ENCODE measurements at regions not wholly inside any gene's neighbourhood (a gene's known extent, or its start where the extent isn't known, plus 50 kb on each side); places are given as distances from the start of the nearest gene placed in this dataset.

DNA sequence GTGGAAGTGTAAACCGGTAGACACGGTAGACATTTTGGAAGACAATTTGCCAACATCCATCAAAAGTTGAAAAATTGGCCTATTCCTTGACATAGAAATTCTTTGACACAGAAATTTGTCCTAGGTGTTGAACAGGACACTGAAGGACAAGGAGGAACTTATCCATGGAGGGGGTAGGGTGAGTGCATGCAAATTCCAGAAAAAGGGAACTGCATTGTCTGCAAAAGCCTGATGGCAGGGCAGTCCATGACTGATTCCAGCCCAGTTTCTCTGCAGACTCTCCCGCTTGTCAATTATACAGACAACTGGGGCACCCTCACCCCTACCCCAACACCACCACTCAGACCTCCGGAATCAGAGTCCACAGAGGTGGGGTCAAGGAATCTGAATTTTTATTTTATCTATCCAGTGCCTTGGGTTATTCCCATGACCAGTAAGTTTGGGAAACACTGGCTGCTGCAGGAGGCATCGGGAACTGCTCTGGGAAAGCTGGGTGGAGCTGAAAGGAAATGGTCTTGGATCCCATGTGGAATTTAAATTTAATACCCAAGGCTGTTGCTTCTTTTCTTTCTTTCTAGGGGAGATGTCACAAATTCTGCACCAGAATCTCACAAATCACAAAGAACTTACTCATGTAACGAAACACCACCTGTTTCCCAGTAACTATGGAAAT, 103.3 kb upstream of the SLC45A1 start:
- TF ChIP-seq, protein P1, sequence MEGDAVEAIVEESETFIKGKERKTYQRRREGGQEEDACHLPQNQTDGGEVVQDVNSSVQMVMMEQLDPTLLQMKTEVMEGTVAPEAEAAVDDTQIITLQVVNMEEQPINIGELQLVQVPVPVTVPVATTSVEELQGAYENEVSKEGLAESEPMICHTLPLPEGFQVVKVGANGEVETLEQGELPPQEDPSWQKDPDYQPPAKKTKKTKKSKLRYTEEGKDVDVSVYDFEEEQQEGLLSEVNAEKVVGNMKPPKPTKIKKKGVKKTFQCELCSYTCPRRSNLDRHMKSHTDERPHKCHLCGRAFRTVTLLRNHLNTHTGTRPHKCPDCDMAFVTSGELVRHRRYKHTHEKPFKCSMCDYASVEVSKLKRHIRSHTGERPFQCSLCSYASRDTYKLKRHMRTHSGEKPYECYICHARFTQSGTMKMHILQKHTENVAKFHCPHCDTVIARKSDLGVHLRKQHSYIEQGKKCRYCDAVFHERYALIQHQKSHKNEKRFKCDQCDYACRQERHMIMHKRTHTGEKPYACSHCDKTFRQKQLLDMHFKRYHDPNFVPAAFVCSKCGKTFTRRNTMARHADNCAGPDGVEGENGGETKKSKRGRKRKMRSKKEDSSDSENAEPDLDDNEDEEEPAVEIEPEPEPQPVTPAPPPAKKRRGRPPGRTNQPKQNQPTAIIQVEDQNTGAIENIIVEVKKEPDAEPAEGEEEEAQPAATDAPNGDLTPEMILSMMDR (conservative IDR thresholded peaks at IDR 0.05): no peak
- no peak for TF ChIP-seq ZFX (IDR thresholded peaks at IDR 0.05)
